SK-N-SH treated with all-trans-retinoic acid at 6 μM for 48 hours (cell line): ENCODE measurements at regions not wholly inside any gene's neighbourhood (a gene's known extent, or its start where the extent isn't known, plus 50 kb on each side); places are given as distances from the start of the nearest gene placed in this dataset.

Source experiments
- ARNTL ChIP-seq: fragments of 450-650 bp; formaldehyde crosslinking; IDR thresholded peaks from 2 replicates; pipeline ENCODE4 v1.5.0; 2020; ENCODE audit warnings: low read depth, mild to moderate bottlenecking, moderate library complexity, borderline replicate concordance
- CSDC2 ChIP-seq: fragments of 250-450 bp; sonication (Bioruptor Pico); IDR thresholded peaks from 2 replicates; pipeline ENCODE4 v1.5.0; 2020; ENCODE audit warnings: mild to moderate bottlenecking, moderate library complexity
- GLIS3 ChIP-seq: fragments of 250-450 bp; sonication (Bioruptor Pico); IDR thresholded peaks from 2 replicates; pipeline ENCODE4 v1.5.0; 2020; ENCODE audit warnings: mild to moderate bottlenecking, moderate library complexity
- OSR1 ChIP-seq: fragments of 250-450 bp; sonication (Bioruptor Pico); IDR thresholded peaks from 2 replicates; pipeline ENCODE4 v1.8.0; 2022; ENCODE audit warnings: moderate library complexity, mild to moderate bottlenecking, inconsistent platforms
- PPARA ChIP-seq: fragments of 250-450 bp; sonication (Bioruptor Pico); IDR thresholded peaks from 2 replicates; pipeline ENCODE4 v1.5.0; 2020; ENCODE audit warnings: mild to moderate bottlenecking, borderline replicate concordance
- RARB ChIP-seq: fragments of 250-450 bp; sonication (Bioruptor Pico); IDR thresholded peaks from 2 replicates; pipeline ENCODE4 v1.8.0; 2021; ENCODE audit warnings: mild to moderate bottlenecking, moderate library complexity
- TCF4 ChIP-seq: fragments of 250-450 bp; sonication (Bioruptor Pico); IDR thresholded peaks from 2 replicates; pipeline ENCODE4 v1.8.0; 2021; ENCODE audit warnings: mild to moderate bottlenecking, moderate library complexity, borderline replicate concordance
- TOX ChIP-seq: fragments of 250-450 bp; sonication (Bioruptor Pico); IDR thresholded peaks from 2 replicates; pipeline ENCODE4 v1.8.0; 2021; ENCODE audit warnings: mild to moderate bottlenecking, moderate library complexity, borderline replicate concordance
- ZFP3 ChIP-seq: fragments of 250-450 bp; sonication (Bioruptor Pico); IDR thresholded peaks from 2 replicates; pipeline ENCODE4 v1.5.0; 2020; ENCODE audit warnings: mild to moderate bottlenecking, moderate library complexity
- ZFP30 ChIP-seq: fragments of 450-650 bp; formaldehyde crosslinking; IDR thresholded peaks from 2 replicates; pipeline ENCODE4 v1.5.0; 2022; ENCODE audit warnings: mild to moderate bottlenecking, moderate library complexity
- ZNF565 ChIP-seq: fragments of 450-650 bp; formaldehyde crosslinking; conservative IDR thresholded peaks from 2 replicates; pipeline ENCODE4 v1.5.0; 2020; ENCODE audit warnings: low read depth, mild to moderate bottlenecking, moderate library complexity
- TF ChIP-seq, protein P1 (sequence below): fragments of 250-450 bp; sonication (Bioruptor Pico); IDR thresholded peaks from 2 replicates; pipeline ENCODE4 v1.8.0; 2020; ENCODE audit warnings: mild to moderate bottlenecking, moderate library complexity, borderline replicate concordance
- TF ChIP-seq, protein P2 (sequence below): fragments of 250-450 bp; sonication (Bioruptor Pico); IDR thresholded peaks from 2 replicates; pipeline ENCODE4 v1.5.1; 2020; ENCODE audit warnings: low read depth, mild to moderate bottlenecking, moderate library complexity
- TF ChIP-seq, protein P3 (sequence below): fragments of 250-450 bp; sonication (Bioruptor Pico); IDR thresholded peaks from 2 replicates; pipeline ENCODE4 v1.5.0; 2020; ENCODE audit warnings: mild to moderate bottlenecking, moderate library complexity

DNA sequence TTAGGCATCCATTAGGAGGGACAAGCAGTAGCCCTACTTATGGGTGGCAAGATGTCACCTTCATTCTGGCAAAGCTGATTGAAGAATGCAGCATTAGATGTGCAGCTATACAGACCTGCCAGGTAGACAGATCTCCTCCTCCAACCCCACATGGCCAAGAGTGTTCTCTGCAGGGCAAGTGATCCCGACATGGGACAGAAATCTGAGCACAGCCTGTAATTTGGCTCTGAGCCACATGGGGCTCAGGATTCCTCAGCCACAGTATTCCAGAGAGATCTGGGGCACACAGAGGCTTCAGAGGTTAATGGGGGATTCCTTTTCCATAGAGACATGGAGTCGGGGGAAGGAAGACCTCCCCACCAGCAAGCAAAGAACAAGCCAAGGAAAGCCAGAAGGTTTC is 58.7 kb upstream of the GDF10 start:
- TF ChIP-seq ZFP30 (CRISPR knock-in tag) (no peak), ARNTL (no peak), PPARA (CRISPR knock-in tag) (no peak), OSR1 (CRISPR knock-in tag) (no peak), ZNF565 (CRISPR knock-in tag) (no peak), RARB (CRISPR knock-in tag) (no peak), ZFP3 (CRISPR knock-in tag) (no peak), CSDC2 (CRISPR knock-in tag) (no peak), TCF4 (CRISPR knock-in tag) (no peak), TOX (no peak), GLIS3 (no peak)
- TF ChIP-seq, protein P1, sequence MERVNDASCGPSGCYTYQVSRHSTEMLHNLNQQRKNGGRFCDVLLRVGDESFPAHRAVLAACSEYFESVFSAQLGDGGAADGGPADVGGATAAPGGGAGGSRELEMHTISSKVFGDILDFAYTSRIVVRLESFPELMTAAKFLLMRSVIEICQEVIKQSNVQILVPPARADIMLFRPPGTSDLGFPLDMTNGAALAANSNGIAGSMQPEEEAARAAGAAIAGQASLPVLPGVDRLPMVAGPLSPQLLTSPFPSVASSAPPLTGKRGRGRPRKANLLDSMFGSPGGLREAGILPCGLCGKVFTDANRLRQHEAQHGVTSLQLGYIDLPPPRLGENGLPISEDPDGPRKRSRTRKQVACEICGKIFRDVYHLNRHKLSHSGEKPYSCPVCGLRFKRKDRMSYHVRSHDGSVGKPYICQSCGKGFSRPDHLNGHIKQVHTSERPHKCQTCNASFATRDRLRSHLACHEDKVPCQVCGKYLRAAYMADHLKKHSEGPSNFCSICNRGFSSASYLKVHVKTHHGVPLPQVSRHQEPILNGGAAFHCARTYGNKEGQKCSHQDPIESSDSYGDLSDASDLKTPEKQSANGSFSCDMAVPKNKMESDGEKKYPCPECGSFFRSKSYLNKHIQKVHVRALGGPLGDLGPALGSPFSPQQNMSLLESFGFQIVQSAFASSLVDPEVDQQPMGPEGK (CRISPR knock-in tag) = no peak
- TF ChIP-seq, protein P2, sequence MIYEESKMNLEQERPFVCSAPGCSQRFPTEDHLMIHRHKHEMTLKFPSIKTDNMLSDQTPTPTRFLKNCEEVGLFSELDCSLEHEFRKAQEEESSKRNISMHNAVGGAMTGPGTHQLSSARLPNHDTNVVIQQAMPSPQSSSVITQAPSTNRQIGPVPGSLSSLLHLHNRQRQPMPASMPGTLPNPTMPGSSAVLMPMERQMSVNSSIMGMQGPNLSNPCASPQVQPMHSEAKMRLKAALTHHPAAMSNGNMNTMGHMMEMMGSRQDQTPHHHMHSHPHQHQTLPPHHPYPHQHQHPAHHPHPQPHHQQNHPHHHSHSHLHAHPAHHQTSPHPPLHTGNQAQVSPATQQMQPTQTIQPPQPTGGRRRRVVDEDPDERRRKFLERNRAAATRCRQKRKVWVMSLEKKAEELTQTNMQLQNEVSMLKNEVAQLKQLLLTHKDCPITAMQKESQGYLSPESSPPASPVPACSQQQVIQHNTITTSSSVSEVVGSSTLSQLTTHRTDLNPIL (CRISPR knock-in tag) = no peak
- TF ChIP-seq, protein P3, sequence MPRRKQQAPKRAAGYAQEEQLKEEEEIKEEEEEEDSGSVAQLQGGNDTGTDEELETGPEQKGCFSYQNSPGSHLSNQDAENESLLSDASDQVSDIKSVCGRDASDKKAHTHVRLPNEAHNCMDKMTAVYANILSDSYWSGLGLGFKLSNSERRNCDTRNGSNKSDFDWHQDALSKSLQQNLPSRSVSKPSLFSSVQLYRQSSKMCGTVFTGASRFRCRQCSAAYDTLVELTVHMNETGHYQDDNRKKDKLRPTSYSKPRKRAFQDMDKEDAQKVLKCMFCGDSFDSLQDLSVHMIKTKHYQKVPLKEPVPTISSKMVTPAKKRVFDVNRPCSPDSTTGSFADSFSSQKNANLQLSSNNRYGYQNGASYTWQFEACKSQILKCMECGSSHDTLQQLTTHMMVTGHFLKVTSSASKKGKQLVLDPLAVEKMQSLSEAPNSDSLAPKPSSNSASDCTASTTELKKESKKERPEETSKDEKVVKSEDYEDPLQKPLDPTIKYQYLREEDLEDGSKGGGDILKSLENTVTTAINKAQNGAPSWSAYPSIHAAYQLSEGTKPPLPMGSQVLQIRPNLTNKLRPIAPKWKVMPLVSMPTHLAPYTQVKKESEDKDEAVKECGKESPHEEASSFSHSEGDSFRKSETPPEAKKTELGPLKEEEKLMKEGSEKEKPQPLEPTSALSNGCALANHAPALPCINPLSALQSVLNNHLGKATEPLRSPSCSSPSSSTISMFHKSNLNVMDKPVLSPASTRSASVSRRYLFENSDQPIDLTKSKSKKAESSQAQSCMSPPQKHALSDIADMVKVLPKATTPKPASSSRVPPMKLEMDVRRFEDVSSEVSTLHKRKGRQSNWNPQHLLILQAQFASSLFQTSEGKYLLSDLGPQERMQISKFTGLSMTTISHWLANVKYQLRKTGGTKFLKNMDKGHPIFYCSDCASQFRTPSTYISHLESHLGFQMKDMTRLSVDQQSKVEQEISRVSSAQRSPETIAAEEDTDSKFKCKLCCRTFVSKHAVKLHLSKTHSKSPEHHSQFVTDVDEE (CRISPR knock-in tag) = no peak
